HEK293 (cell line): ENCODE measurements at regions not wholly inside any gene's neighbourhood (a gene's known extent, or its start where the extent isn't known, plus 50 kb on each side); places are given as distances from the start of the nearest gene placed in this dataset.

Experiments used
- CTCF ChIA-PET: fragments of 350-600 bp; formaldehyde crosslinking; extraction: SDS; loops from one replicate; lab custom pipeline; 2021; ENCODE audit warnings: antibody characterized with exemption; lab: Yijun Ruan, JAX
- POLR2A ChIA-PET: fragments of 300-600 bp; formaldehyde crosslinking; extraction: SDS; loops from one replicate; lab custom pipeline; 2020; ENCODE audit warnings: antibody characterized with exemption, inconsistent platforms; lab: Yijun Ruan, JAX
- H3K27ac ChIP-seq: fragments of 200-500 bp; sonication (Bioruptor generic); 2 replicates; pipeline ENCODE4 v1.5.1; 2014; ENCODE audit warnings: low read depth, low read length, control low read depth, inconsistent platforms; ENCODE audit errors: extremely low read depth
- H3K36me3 ChIP-seq, 2 experiments: fragments of 200-500 bp in 1 of 2; sonication (Bioruptor generic) in 1 of 2; 1 replicate in 1 of 2; 2 replicates in 1 of 2; pipeline ENCODE4 v1.5.1; 2014 to 2017; ENCODE audit warnings: inconsistent platforms in 2 of 2, low read length in 2 of 2; ENCODE audit not compliant: control insufficient read depth in 2 of 2, insufficient read depth in 1 of 2
- H3K4me1 ChIP-seq: fragments of 200-500 bp; sonication (Bioruptor generic); 2 replicates; pipeline ENCODE4 v1.5.1; 2014; ENCODE audit warnings: mild to moderate bottlenecking, low read length, inconsistent platforms; ENCODE audit not compliant: control insufficient read depth, insufficient read depth
- H3K4me3 ChIP-seq: 2 replicates; pipeline ENCODE4 v1.5.1; 2011; ENCODE audit warnings: low read depth, mild to moderate bottlenecking, control low read depth, low read length, moderate library complexity
- H3K9me3 ChIP-seq: fragments of 200-500 bp; sonication (Bioruptor generic); 2 replicates; pipeline ENCODE4 v1.5.1; 2014; ENCODE audit warnings: low read depth, low read length, inconsistent platforms; ENCODE audit not compliant: control insufficient read depth, insufficient read depth
- BCL11A ChIP-seq: fragments of 450-650 bp; formaldehyde crosslinking; IDR thresholded peaks from 2 replicates; pipeline ENCODE4 v1.5.1; 2016; ENCODE audit warnings: low read depth, missing biosample characterization, missing genetic modification characterization
- OVOL3 ChIP-seq: fragments of 450-650 bp; formaldehyde crosslinking; IDR thresholded peaks from 2 replicates; pipeline ENCODE4 v1.5.1; 2016; ENCODE audit warnings: missing biosample characterization, missing genetic modification characterization
- SALL2 ChIP-seq: fragments of 450-650 bp; formaldehyde crosslinking; IDR thresholded peaks from 2 replicates; pipeline ENCODE4 v1.5.0; 2017; ENCODE audit warnings: missing biosample characterization, mild to moderate bottlenecking, missing genetic modification characterization, borderline replicate concordance
- SCRT1 ChIP-seq: fragments of 450-650 bp; formaldehyde crosslinking; IDR thresholded peaks from 2 replicates; pipeline ENCODE4 v1.5.1; 2016; ENCODE audit warnings: missing biosample characterization, missing genetic modification characterization, borderline replicate concordance
- SETDB1 ChIP-seq: IDR thresholded peaks from one replicate; pipeline ENCODE4 v1.6.1; 2017; ENCODE audit warnings: mild to moderate bottlenecking, low read length, moderate library complexity, mixed read lengths; ENCODE audit not compliant: insufficient read length
- SP3 ChIP-seq: fragments of 450-650 bp; formaldehyde crosslinking; IDR thresholded peaks from 2 replicates; pipeline ENCODE4 v1.5.1; 2016; ENCODE audit warnings: missing biosample characterization, missing genetic modification characterization
- YY2 ChIP-seq: fragments of 450-650 bp; formaldehyde crosslinking; IDR thresholded peaks from 2 replicates; pipeline ENCODE4 v1.5.1; 2016; ENCODE audit warnings: missing biosample characterization, missing genetic modification characterization
- ZBTB7A ChIP-seq: fragments of 450-650 bp; formaldehyde crosslinking; IDR thresholded peaks from 2 replicates; pipeline ENCODE4 v1.5.1; 2016; ENCODE audit warnings: low read depth, missing biosample characterization, missing genetic modification characterization
- ZBTB8A ChIP-seq: fragments of 450-650 bp; formaldehyde crosslinking; IDR thresholded peaks from 2 replicates; pipeline ENCODE4 v1.5.1; 2016; ENCODE audit warnings: missing biosample characterization, missing genetic modification characterization
- ZFP37 ChIP-seq: fragments of 450-650 bp; formaldehyde crosslinking; IDR thresholded peaks from 2 replicates; pipeline ENCODE4 v1.5.1; 2016; ENCODE audit warnings: missing biosample characterization, missing genetic modification characterization
- ZIC2 ChIP-seq: fragments of 450-650 bp; formaldehyde crosslinking; IDR thresholded peaks from 2 replicates; pipeline ENCODE4 v1.5.1; 2016; ENCODE audit warnings: missing biosample characterization, missing genetic modification characterization
- ZNF10 ChIP-seq: fragments of 450-650 bp; formaldehyde crosslinking; IDR thresholded peaks from 2 replicates; pipeline ENCODE4 v1.5.1; 2017; ENCODE audit warnings: missing biosample characterization, missing genetic modification characterization
- ZNF114 ChIP-seq: fragments of 450-650 bp; formaldehyde crosslinking; IDR thresholded peaks from 2 replicates; pipeline ENCODE4 v1.5.0; 2017; ENCODE audit warnings: missing biosample characterization, missing genetic modification characterization
- ZNF121 ChIP-seq: fragments of 450-650 bp; formaldehyde crosslinking; IDR thresholded peaks from 2 replicates; pipeline ENCODE4 v1.5.1; 2016; ENCODE audit warnings: missing biosample characterization, missing genetic modification characterization
- ZNF155 ChIP-seq: fragments of 450-650 bp; formaldehyde crosslinking; IDR thresholded peaks from 2 replicates; pipeline ENCODE4 v1.5.1; 2016; ENCODE audit warnings: missing biosample characterization, missing genetic modification characterization
- ZNF311 ChIP-seq: fragments of 450-650 bp; formaldehyde crosslinking; IDR thresholded peaks from 2 replicates; pipeline ENCODE4 v1.5.1; 2017; ENCODE audit warnings: missing biosample characterization, missing genetic modification characterization, borderline replicate concordance
- ZNF391 ChIP-seq: fragments of 450-650 bp; formaldehyde crosslinking; IDR thresholded peaks from 2 replicates; pipeline ENCODE4 v1.5.1; 2016; ENCODE audit warnings: low read depth, missing biosample characterization, missing genetic modification characterization, borderline replicate concordance
- ZNF501 ChIP-seq: fragments of 450-650 bp; formaldehyde crosslinking; IDR thresholded peaks from 2 replicates; pipeline ENCODE4 v1.5.1; 2016; ENCODE audit warnings: missing biosample characterization, missing genetic modification characterization
- ZNF510 ChIP-seq: fragments of 450-650 bp; formaldehyde crosslinking; IDR thresholded peaks from 2 replicates; pipeline ENCODE4 v1.5.1; 2018; ENCODE audit warnings: mild to moderate bottlenecking, missing genetic modification characterization, missing biosample characterization; ENCODE audit not compliant: insufficient replicate concordance
- ZNF658 ChIP-seq: fragments of 450-650 bp; formaldehyde crosslinking; IDR thresholded peaks from 2 replicates; pipeline ENCODE4; 2016; ENCODE audit warnings: missing biosample characterization, missing genetic modification characterization
- ZNF670 ChIP-seq: fragments of 450-650 bp; formaldehyde crosslinking; IDR thresholded peaks from 2 replicates; pipeline ENCODE4 v1.5.1; 2016; ENCODE audit warnings: missing biosample characterization, missing genetic modification characterization, low read depth
- ZNF791 ChIP-seq: fragments of 450-650 bp; formaldehyde crosslinking; IDR thresholded peaks from 2 replicates; pipeline ENCODE4 v1.5.1; 2016; ENCODE audit warnings: missing biosample characterization, missing genetic modification characterization
- TF ChIP-seq, protein P1 (sequence below): fragments of 450-650 bp; formaldehyde crosslinking; IDR thresholded peaks from 2 replicates; pipeline ENCODE4 v1.5.1; 2017; ENCODE audit warnings: missing biosample characterization, missing genetic modification characterization
- TF ChIP-seq, protein P2 (sequence below): fragments of 450-650 bp; formaldehyde crosslinking; conservative IDR thresholded peaks from 2 replicates; pipeline ENCODE4 v1.5.1; 2016; ENCODE audit warnings: low read depth, missing biosample characterization, missing genetic modification characterization
- TF ChIP-seq, protein P3 (sequence below): IDR thresholded peaks from 2 replicates; pipeline ENCODE4 v1.6.1; 2011; ENCODE audit warnings: mild to moderate bottlenecking, low read depth, low read length, borderline replicate concordance
- TF ChIP-seq, protein P4 (sequence below): fragments of 450-650 bp; formaldehyde crosslinking; IDR thresholded peaks from 2 replicates; pipeline ENCODE4 v1.5.1; 2016; ENCODE audit warnings: missing biosample characterization, missing genetic modification characterization
- TF ChIP-seq, protein P5 (sequence below): fragments of 450-650 bp; IDR thresholded peaks from 2 replicates; pipeline ENCODE4 v1.5.1; 2018; ENCODE audit warnings: missing biosample characterization, missing genetic modification characterization
- TF ChIP-seq, protein P6 (sequence below): fragments of 450-650 bp; formaldehyde crosslinking; optimal IDR thresholded peaks from 2 replicates; pipeline ENCODE3; 2016; ENCODE audit warnings: missing biosample characterization, mild to moderate bottlenecking, missing genetic modification characterization

DNA sequence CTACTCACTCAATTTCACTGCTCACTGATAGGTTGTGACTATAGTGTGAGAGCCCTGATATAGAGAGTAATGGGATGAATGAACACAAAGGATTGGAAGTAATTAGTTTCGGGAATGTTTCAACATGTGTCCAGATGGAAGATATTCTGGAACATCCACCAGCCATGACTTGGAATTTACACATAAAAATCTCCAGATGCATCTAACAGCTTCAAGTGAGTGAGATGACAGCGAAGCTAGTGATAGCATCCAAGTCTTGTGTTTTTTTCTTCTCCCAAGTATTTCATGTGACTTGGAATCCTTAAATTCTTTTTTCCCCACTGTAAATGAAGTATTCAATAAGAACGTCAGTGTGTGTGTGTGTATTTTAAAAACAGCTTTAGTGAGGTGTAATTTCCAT lies 82.1 kb downstream of the CLDN34 start:
- ChIA-PET CTCF (interaction anchor here (0.8 kb wide), 1 partner anchor 70 kb away, joined by 5 read pairs; no protein-coding TSS in a partner anchor), POLR2A (no interaction called here)
- no peaks in the 10 kb centered on the region for H3K4me1 ChIP-seq
- TF ChIP-seq ZNF658 (tag by site-specific recombination) = no peak
- TF ChIP-seq YY2 = no peak
- TF ChIP-seq ZNF121 (tag by site-specific recombination) = no peak
- no peak for TF ChIP-seq ZNF10 (tag by site-specific recombination)
- no peak for TF ChIP-seq SETDB1
- TF ChIP-seq, protein P1, sequence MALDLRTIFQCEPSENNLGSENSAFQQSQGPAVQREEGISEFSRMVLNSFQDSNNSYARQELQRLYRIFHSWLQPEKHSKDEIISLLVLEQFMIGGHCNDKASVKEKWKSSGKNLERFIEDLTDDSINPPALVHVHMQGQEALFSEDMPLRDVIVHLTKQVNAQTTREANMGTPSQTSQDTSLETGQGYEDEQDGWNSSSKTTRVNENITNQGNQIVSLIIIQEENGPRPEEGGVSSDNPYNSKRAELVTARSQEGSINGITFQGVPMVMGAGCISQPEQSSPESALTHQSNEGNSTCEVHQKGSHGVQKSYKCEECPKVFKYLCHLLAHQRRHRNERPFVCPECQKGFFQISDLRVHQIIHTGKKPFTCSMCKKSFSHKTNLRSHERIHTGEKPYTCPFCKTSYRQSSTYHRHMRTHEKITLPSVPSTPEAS (tag by site-specific recombination) = no peak
- TF ChIP-seq, protein P2, sequence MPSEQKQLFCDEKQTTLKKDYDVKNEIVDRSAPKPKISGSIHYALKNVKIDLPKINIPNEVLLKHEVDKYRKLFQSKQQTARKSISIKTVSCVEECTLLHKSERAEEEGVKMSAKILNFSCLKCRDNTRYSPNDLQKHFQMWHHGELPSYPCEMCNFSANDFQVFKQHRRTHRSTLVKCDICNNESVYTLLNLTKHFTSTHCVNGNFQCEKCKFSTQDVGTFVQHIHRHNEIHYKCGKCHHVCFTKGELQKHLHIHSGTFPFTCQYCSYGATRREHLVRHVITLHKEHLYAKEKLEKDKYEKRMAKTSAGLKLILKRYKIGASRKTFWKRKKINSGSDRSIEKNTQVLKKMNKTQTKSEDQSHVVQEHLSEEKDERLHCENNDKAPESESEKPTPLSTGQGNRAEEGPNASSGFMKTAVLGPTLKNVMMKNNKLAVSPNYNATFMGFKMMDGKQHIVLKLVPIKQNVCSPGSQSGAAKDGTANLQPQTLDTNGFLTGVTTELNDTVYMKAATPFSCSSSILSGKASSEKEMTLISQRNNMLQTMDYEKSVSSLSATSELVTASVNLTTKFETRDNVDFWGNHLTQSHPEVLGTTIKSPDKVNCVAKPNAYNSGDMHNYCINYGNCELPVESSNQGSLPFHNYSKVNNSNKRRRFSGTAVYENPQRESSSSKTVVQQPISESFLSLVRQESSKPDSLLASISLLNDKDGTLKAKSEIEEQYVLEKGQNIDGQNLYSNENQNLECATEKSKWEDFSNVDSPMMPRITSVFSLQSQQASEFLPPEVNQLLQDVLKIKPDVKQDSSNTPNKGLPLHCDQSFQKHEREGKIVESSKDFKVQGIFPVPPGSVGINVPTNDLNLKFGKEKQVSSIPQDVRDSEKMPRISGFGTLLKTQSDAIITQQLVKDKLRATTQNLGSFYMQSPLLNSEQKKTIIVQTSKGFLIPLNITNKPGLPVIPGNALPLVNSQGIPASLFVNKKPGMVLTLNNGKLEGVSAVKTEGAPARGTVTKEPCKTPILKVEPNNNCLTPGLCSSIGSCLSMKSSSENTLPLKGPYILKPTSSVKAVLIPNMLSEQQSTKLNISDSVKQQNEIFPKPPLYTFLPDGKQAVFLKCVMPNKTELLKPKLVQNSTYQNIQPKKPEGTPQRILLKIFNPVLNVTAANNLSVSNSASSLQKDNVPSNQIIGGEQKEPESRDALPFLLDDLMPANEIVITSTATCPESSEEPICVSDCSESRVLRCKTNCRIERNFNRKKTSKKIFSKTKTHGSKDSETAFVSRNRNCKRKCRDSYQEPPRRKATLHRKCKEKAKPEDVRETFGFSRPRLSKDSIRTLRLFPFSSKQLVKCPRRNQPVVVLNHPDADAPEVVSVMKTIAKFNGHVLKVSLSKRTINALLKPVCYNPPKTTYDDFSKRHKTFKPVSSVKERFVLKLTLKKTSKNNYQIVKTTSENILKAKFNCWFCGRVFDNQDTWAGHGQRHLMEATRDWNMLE (tag by site-specific recombination) = no peak
- TF ChIP-seq ZNF791 (tag by site-specific recombination) = no peak
- no peak for TF ChIP-seq SCRT1 (tag by site-specific recombination)
- no peak for TF ChIP-seq ZIC2 (tag by site-specific recombination)
- no peak for TF ChIP-seq ZBTB8A
- TF ChIP-seq, protein P3, sequence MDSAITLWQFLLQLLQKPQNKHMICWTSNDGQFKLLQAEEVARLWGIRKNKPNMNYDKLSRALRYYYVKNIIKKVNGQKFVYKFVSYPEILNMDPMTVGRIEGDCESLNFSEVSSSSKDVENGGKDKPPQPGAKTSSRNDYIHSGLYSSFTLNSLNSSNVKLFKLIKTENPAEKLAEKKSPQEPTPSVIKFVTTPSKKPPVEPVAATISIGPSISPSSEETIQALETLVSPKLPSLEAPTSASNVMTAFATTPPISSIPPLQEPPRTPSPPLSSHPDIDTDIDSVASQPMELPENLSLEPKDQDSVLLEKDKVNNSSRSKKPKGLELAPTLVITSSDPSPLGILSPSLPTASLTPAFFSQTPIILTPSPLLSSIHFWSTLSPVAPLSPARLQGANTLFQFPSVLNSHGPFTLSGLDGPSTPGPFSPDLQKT = no peak
- TF ChIP-seq BCL11A = no peak
- TF ChIP-seq ZBTB7A (tag by site-specific recombination) = no peak
- TF ChIP-seq ZNF391 (tag by site-specific recombination) = no peak
- no peak for TF ChIP-seq SALL2 (tag by site-specific recombination)
- TF ChIP-seq ZNF510 = no peak
- TF ChIP-seq OVOL3 (tag by site-specific recombination) = no peak
- TF ChIP-seq, protein P4, sequence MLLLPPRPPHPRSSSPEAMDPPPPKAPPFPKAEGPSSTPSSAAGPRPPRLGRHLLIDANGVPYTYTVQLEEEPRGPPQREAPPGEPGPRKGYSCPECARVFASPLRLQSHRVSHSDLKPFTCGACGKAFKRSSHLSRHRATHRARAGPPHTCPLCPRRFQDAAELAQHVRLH (tag by site-specific recombination) = no peak
- TF ChIP-seq SP3 (tag by site-specific recombination) = no peak
- TF ChIP-seq, all 188 proteins: peak for 0
- Histone ChIP-seq H3K9me3 (no peaks in the 10 kb centered on the region), H3K36me3 (no peaks in the 10 kb centered on the region), H3K4me3 (no peak overlapping the region), H3K27ac (no peak overlapping the region)

DNA sequence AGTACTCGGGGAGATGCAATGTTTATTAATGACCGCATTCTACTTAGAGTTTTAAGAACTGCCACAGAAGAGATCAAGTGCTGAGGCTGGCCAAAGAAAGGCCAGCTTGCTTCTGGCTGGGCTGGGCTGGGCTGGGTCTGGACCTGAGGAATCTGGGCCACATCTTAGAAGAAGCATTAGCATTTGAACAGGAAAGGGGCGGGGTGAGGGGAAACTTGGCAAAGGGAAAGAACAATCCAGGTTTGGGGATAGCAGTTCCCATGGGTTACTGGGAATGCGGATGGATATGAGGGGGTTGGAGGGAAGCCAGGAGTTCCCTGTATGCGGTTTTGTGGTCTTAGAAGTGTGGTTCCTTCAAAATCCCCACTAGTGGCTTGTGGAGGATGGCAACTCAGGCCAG lies 83.3 kb downstream of the CLDN34 start:
- CTCF ChIA-PET = no interaction called here
- Histone ChIP-seq H3K4me3 (no peak overlapping the region), H3K9me3 (no peaks in the 10 kb centered on the region), H3K36me3 (no peaks in the 10 kb centered on the region), H3K27ac (no peak overlapping the region), H3K4me1 (no peaks in the 10 kb centered on the region)
- POLR2A ChIA-PET = no interaction called here
- TF ChIP-seq ZFP37 (tag by site-specific recombination) (no peak), SALL2 (tag by site-specific recombination) (no peak), ZNF670 (tag by site-specific recombination) (no peak), ZNF501 (tag by site-specific recombination) (no peak), ZNF311 (tag by site-specific recombination) (no peak), ZNF155 (no peak), ZNF114 (tag by site-specific recombination) (no peak)
- TF ChIP-seq, protein P5, sequence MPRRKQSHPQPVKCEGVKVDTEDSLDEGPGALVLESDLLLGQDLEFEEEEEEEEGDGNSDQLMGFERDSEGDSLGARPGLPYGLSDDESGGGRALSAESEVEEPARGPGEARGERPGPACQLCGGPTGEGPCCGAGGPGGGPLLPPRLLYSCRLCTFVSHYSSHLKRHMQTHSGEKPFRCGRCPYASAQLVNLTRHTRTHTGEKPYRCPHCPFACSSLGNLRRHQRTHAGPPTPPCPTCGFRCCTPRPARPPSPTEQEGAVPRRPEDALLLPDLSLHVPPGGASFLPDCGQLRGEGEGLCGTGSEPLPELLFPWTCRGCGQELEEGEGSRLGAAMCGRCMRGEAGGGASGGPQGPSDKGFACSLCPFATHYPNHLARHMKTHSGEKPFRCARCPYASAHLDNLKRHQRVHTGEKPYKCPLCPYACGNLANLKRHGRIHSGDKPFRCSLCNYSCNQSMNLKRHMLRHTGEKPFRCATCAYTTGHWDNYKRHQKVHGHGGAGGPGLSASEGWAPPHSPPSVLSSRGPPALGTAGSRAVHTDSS = no peak
- TF ChIP-seq, protein P6, sequence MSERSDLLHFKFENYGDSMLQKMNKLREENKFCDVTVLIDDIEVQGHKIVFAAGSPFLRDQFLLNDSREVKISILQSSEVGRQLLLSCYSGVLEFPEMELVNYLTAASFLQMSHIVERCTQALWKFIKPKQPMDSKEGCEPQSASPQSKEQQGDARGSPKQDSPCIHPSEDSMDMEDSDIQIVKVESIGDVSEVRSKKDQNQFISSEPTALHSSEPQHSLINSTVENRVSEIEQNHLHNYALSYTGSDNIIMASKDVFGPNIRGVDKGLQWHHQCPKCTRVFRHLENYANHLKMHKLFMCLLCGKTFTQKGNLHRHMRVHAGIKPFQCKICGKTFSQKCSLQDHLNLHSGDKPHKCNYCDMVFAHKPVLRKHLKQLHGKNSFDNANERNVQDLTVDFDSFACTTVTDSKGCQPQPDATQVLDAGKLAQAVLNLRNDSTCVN (tag by site-specific recombination) = no peak
